Adrenal gland (tissue), 9 donors: ENCODE measurements at regions not wholly inside any gene's neighbourhood (a gene's known extent, or its start where the extent isn't known, plus 50 kb on each side); places are given as distances from the start of the nearest gene placed in this dataset.

ENCODE experiments used
- DNase-seq, 7 donors: peaks; one replicate each; pipeline ENCODE4 v3.0.0-alpha.2; 2019 to 2020
- H3K27ac ChIP-seq, 5 donors: fragments of 200-600 bp; sonication (generic) in 4 of 5; 1 replicate in 3 of 5; 2 replicates in 2 of 5; pipeline versions ENCODE4 v1.5.1 to v1.8.0; 2016 to 2020; ENCODE audit warnings: mild to moderate bottlenecking in 1 of 5
- H3K27me3 ChIP-seq: fragments of 200-600 bp; 2 replicates; pipeline ENCODE4 v1.8.0; 2021
- H3K36me3 ChIP-seq, 2 donors: fragments of 200-600 bp; replicated peaks in 1 of 2; 1 replicate in 1 of 2; 2 replicates in 1 of 2; pipeline versions ENCODE4 v1.5.1 to v1.8.0; 2018 to 2022
- H3K4me1 ChIP-seq, 2 donors: fragments of 200-600 bp; replicated peaks in 1 of 2; 1 replicate in 1 of 2; 2 replicates in 1 of 2; pipeline versions ENCODE4 v1.5.1 to v1.8.0; 2018 to 2021
- H3K4me3 ChIP-seq, 4 donors: fragments of 200-600 bp; sonication (generic) in 3 of 4; one replicate each; pipeline ENCODE4 v1.5.1; 2016 to 2018
- H3K9me3 ChIP-seq, 3 donors: fragments of 200-600 bp; sonication (generic) in 1 of 3; replicated peaks in 1 of 3; 1 replicate in 2 of 3; 2 replicates in 1 of 3; pipeline versions ENCODE4 v1.5.1 to v1.8.0; 2016 to 2021
- CTCF ChIP-seq, 6 experiments: fragments of 450-650 bp in 4 of 6; fragments of 200-600 bp in 2 of 6; sonication (generic) in 1 of 6; IDR thresholded peaks; 1 replicate in 5 of 6; 2 replicates in 1 of 6; pipeline versions ENCODE4 v1.5.1 to v1.8.0; 2016 to 2021; ENCODE audit warnings: antibody characterized with exemption in 6 of 6, mild to moderate bottlenecking in 2 of 6, moderate library complexity in 1 of 6
- POLR2A ChIP-seq, 2 donors: fragments of 450-650 bp; IDR thresholded peaks; one replicate each; pipeline ENCODE4 v1.6.1; 2017; ENCODE audit warnings: antibody characterized with exemption in 2 of 2, mild to moderate bottlenecking in 2 of 2, moderate library complexity in 1 of 2
- WGBS, 4 donors: extraction: QIAGEN DNeasy Blood & Tissue Kit in 2 of 4; methylation state at CpG; one replicate each; pipeline versions ENCODE4 v1.1.5 to v1.1.7; 2013 to 2017; 5-methylcytosine and 5-hydroxymethylcytosine counted together
- intact Hi-C, 2 donors: fragments of 100-400 bp; cut with DNase I; formaldehyde crosslinking; loops; one replicate each; pipeline versions ENCODE4 v1.14.1 to v1.15.0; 2022 to 2023
- donor health status: healthy with polysubstance abuse.
- donor health status: Bipolar disorder and iron deficiency.
- donor health status: DM: yes; HTN: yes; CAD: no.
- donor health status: DM: no; HTN: no; CAD: no.
- donor health status: DM: no; HTN: no; CAD: no.

- DNase-seq: no peak
- TF ChIP-seq CTCF (IDR thresholded peaks at IDR 0.05): no peak
- no peak for TF ChIP-seq POLR2A (IDR thresholded peaks at IDR 0.05)
- Histone ChIP-seq H3K27ac (no peak overlapping the region), H3K27me3 (no peaks in the 10 kb centered on the region), H3K36me3 (no peaks in the 10 kb centered on the region), H3K9me3 (no peaks in the 10 kb centered on the region), H3K4me1 (no peaks in the 10 kb centered on the region), H3K4me3 (no peak overlapping the region)
- intact Hi-C loops: no loop called here
- WGBS, 4 donors: 71 to 86% (median 84%) methylated on average over 1 of the region's 1 CpG
These were observed 440.9 kb upstream of the EDIL3 start for GRCh38 chr5:84825606-84826005.

- no peak for DNase-seq
- Histone ChIP-seq H3K4me1 (no peaks in the 10 kb centered on the region), H3K9me3 (no peaks in the 10 kb centered on the region), H3K27ac (no peak overlapping the region), H3K27me3 (no peaks in the 10 kb centered on the region), H3K4me3 (no peak overlapping the region), H3K36me3 (no peaks in the 10 kb centered on the region)
- intact Hi-C loops: no loop called here
- no peak for TF ChIP-seq CTCF (IDR thresholded peaks at IDR 0.05)
- TF ChIP-seq POLR2A (IDR thresholded peaks at IDR 0.05): no peak
- WGBS, 4 donors: 60 to 78% (median 71%) methylated on average over 3 of the region's 3 CpGs
These were observed 437.2 kb upstream of the EDIL3 start for GRCh38 chr5:84821924-84822323.

GRCh38 chr5:84817953-84818352 lies 433.3 kb upstream of the EDIL3 start:
- intact Hi-C loops: no loop called here
- WGBS, 4 donors: 89 to 91% (median 90%) methylated on average over 5 of the region's 5 CpGs
- H3K4me3 ChIP-seq: no peak overlapping the region
- no peak for DNase-seq
- H3K4me1 ChIP-seq: no peaks in the 10 kb centered on the region
- H3K9me3 ChIP-seq: no peaks in the 10 kb centered on the region
- TF ChIP-seq POLR2A (IDR thresholded peaks at IDR 0.05) (no peak), CTCF (IDR thresholded peaks at IDR 0.05) (no peak)
- no peaks in the 10 kb centered on the region for H3K27me3 ChIP-seq
- no peak overlapping the region for H3K27ac ChIP-seq
- H3K36me3 ChIP-seq: no peaks in the 10 kb centered on the region

GRCh38 chr5:84816746-84817547 lies 432.3 kb upstream of the EDIL3 start:
- Histone ChIP-seq H3K4me3 (no peak overlapping the region), H3K4me1 (no peaks in the 10 kb centered on the region), H3K27me3 (no peaks in the 10 kb centered on the region), H3K36me3 (no peaks in the 10 kb centered on the region), H3K9me3 (no peaks in the 10 kb centered on the region), H3K27ac (no peak overlapping the region)
- 55 to 62% (median 61%) methylated on average over 4 of the region's 4 CpGs for WGBS, 4 donors
- intact Hi-C loops: no loop called here
- TF ChIP-seq CTCF (IDR thresholded peaks at IDR 0.05): no peak
- no peak for TF ChIP-seq POLR2A (IDR thresholded peaks at IDR 0.05)
- no peak for DNase-seq
